Endothelial cell (in vitro differentiated cells): ENCODE measurements at regions not wholly inside any gene's neighbourhood (a gene's known extent, or its start where the extent isn't known, plus 50 kb on each side); places are given as distances from the start of the nearest gene placed in this dataset.

Experiments
- DNase-seq: peaks from one replicate; pipeline ENCODE4 v3.0.0; 2021; ENCODE audit warnings: low spot score
- H3K27ac Mint-ChIP-seq: one replicate; pipeline ENCODE4 v1.8.0; 2021; ENCODE audit warnings: mixed read lengths, inconsistent platforms; ENCODE audit not compliant: unreplicated experiment
- H3K27me3 Mint-ChIP-seq: one replicate; pipeline ENCODE4 v1.8.0; 2021; ENCODE audit warnings: mild to moderate bottlenecking, moderate library complexity, mixed read lengths, inconsistent platforms; ENCODE audit not compliant: unreplicated experiment
- H3K36me3 Mint-ChIP-seq: one replicate; pipeline ENCODE4 v1.8.0; 2021; ENCODE audit warnings: mild to moderate bottlenecking, low read depth, mixed read lengths, inconsistent platforms; ENCODE audit not compliant: unreplicated experiment
- H3K4me1 Mint-ChIP-seq: one replicate; pipeline ENCODE4 v1.8.0; 2021; ENCODE audit warnings: mild to moderate bottlenecking, mixed read lengths, inconsistent platforms; ENCODE audit not compliant: unreplicated experiment
- H3K4me3 Mint-ChIP-seq: one replicate; pipeline ENCODE4 v1.8.0; 2021; ENCODE audit warnings: mild to moderate bottlenecking, mixed read lengths, inconsistent platforms; ENCODE audit not compliant: unreplicated experiment
- H3K9me3 Mint-ChIP-seq: one replicate; pipeline ENCODE4 v1.8.0; 2021; ENCODE audit warnings: mixed read lengths, inconsistent platforms; ENCODE audit not compliant: unreplicated experiment
- TF ChIP-seq, protein P1 (sequence below): fragments of 200-600 bp; sonication (generic); IDR thresholded peaks from one replicate; pipeline ENCODE4 v1.5.0; 2021; ENCODE audit warnings: antibody characterized with exemption; ENCODE audit not compliant: unreplicated experiment

DNA sequence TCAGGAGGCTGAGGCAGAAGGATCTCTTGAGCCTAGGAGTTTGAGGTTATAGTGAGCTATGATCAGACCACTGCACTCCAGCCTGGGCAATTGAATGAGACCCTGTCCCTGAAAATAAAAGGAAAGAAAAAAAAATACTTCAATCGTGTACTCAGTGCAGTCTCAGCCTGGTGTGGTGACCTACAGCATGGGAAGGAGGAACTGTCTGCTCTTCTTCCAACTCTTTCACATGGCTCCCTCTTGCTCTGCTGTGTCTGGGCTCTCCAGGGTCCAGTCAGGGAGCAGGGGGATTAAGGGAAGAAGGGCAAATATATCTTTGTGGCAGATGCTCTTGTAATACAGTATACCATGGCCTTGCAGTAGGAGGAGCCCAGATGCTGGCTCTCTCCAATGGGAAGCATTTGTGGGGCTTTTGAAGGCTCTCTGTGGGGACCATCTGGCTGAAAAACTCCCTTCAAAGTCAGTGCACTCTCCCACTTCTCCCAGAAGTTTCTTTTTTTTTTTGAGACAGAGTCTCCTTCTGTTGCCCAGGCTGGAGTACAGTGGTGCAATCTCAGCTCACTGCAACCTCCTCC, 76.6 kb upstream of the TMPO start:
- Mint-ChIP-seq H3K27ac (peak overlapping the region; percentile 100), H3K9me3 (no peaks in the 10 kb centered on the region), H3K27me3 (peaks cover 12% of the 10 kb centered on the region), H3K4me3 (no peak overlapping the region), H3K4me1 (peaks cover 30% of the 10 kb centered on the region), H3K36me3 (peaks cover 3% of the 10 kb centered on the region)
- DNase-seq, result no peak
- TF ChIP-seq, protein P1, sequence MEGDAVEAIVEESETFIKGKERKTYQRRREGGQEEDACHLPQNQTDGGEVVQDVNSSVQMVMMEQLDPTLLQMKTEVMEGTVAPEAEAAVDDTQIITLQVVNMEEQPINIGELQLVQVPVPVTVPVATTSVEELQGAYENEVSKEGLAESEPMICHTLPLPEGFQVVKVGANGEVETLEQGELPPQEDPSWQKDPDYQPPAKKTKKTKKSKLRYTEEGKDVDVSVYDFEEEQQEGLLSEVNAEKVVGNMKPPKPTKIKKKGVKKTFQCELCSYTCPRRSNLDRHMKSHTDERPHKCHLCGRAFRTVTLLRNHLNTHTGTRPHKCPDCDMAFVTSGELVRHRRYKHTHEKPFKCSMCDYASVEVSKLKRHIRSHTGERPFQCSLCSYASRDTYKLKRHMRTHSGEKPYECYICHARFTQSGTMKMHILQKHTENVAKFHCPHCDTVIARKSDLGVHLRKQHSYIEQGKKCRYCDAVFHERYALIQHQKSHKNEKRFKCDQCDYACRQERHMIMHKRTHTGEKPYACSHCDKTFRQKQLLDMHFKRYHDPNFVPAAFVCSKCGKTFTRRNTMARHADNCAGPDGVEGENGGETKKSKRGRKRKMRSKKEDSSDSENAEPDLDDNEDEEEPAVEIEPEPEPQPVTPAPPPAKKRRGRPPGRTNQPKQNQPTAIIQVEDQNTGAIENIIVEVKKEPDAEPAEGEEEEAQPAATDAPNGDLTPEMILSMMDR, result no peak

DNA sequence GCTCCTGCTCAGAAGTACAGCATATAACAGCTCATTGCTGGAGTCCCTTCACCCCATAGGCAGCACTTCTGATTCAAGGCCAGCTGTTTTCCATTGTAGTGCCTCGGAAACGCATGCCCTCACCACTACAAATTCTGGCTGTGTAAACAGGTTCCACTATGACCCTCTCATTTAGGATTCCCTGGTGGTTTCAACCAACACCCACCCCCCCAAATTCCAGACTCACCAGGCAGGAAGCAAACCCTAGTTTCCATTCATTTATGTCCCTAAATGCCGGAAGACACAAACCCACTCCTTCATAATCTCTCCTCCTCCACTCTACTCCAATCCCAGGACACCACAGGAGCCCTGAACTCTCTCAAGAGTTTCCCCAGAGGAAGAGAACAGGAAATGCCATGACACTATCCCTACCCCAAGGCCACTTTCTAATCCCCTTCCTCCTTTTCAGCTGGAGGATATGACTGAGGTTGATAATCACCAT, 75.9 kb upstream of the TMPO start:
- DNase-seq, result peak; percentile 37
- Mint-ChIP-seq H3K36me3 (peaks cover 3% of the 10 kb centered on the region), H3K4me3 (peak overlapping the region; percentile 72), H3K9me3 (no peaks in the 10 kb centered on the region), H3K4me1 (peaks cover 30% of the 10 kb centered on the region), H3K27ac (peak overlapping the region; percentile 100), H3K27me3 (peaks cover 12% of the 10 kb centered on the region)
- TF ChIP-seq, protein P1, result no peak

DNA sequence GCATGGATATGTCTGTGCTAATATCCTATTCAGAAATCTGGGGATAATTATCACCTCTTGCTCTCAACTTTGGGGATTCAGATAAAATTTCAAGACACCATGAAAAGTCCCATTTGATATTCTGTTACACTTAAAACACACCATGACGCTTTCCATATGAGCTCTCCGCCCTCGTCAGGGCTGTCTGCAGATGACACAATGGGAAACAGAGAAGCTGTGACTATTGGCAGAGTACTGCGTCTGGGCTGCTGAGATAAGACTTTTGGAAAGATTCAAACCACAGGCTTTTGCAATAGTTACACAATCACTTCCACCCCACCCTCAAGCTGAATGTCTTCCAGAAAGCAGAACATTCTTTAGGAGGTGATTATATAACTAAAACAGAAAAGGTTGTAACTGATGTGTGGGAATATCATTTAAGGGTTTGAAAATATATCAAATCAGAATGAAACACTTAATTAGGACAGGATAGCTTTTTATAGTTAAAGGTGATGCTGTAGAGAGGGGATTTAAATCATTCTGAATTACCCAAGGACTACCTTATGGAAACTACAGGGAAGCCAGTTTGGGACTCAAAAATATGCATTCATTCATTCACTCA, 75.3 kb upstream of the TMPO start:
- Mint-ChIP-seq H3K4me3 (peak overlapping the region; percentile 72), H3K9me3 (no peaks in the 10 kb centered on the region), H3K4me1 (peaks cover 30% of the 10 kb centered on the region), H3K27me3 (peaks cover 12% of the 10 kb centered on the region), H3K27ac (peak overlapping the region; percentile 100), H3K36me3 (peaks cover 3% of the 10 kb centered on the region)
- TF ChIP-seq, protein P1, result no peak
- DNase-seq, result peak; percentile 67

DNA sequence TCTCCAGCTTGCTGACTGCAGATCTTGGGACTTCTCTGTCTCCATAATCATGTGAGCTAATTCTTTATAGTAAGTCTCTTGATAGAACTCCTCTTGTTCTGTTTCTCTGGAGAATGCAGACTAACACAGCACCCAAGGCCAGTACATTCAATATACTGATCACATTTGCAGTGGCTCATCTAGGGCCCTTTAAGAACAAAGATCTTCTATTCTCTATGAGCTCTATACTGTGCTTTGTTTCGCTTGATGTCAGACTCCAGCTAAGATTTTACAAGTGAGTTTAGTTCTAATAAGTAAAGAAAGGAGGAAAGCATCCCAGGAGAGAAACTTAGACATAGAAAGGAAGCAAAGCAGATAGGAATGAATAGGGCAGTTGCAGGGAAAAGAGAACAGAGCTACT, 69.3 kb upstream of the TMPO start:
- no peaks in the 10 kb centered on the region for H3K9me3 Mint-ChIP-seq
- H3K4me1 Mint-ChIP-seq, result peaks cover 30% of the 10 kb centered on the region
- H3K36me3 Mint-ChIP-seq, result no peaks in the 10 kb centered on the region
- DNase-seq, result no peak
- peak overlapping the region; percentile 5 for H3K4me3 Mint-ChIP-seq
- H3K27ac Mint-ChIP-seq, result no peak overlapping the region
- peaks cover 6% of the 10 kb centered on the region for H3K27me3 Mint-ChIP-seq
- TF ChIP-seq, protein P1, result no peak

DNA sequence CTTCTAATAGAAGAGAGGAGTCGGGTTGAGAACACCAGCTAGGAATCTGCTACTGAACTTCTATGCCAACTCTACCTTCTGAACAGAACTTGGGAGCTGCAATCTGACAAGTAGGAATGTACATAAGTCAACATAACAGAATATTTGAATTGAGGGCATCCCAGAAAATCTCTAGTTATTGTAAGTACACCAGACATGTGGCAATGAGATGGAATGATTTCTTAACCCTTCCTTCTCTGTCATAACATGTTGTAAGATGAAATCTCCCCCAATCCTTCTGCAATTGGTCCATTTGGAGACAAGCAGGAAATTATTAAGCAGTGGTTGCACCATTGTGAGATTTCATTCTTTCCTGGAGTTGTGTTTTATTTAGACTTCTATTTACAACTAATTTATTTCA, 68.7 kb upstream of the TMPO start:
- Mint-ChIP-seq H3K36me3 (no peaks in the 10 kb centered on the region), H3K27me3 (peaks cover 6% of the 10 kb centered on the region), H3K27ac (no peak overlapping the region), H3K4me1 (peaks cover 28% of the 10 kb centered on the region), H3K9me3 (no peaks in the 10 kb centered on the region), H3K4me3 (no peak overlapping the region)
- TF ChIP-seq, protein P1, result no peak
- no peak for DNase-seq
